GM19043 (cell line): ENCODE measurements at regions not wholly inside any gene's neighbourhood (a gene's known extent, or its start where the extent isn't known, plus 50 kb on each side); places are given as distances from the start of the nearest gene placed in this dataset.
"Not testable (repeated sequence)": the region's sequence is repeated elsewhere in the genome, so short reads cannot be mapped to it uniquely, and the experiment has no call there.

Experiments
- ATAC-seq: cut with Tn5 transposase; IDR thresholded peaks from one replicate; pipeline ENCODE4 v1.9.1; 2021; ENCODE audit warnings: low read depth; ENCODE audit not compliant: unreplicated experiment

GRCh38 chr7:113625494-113626102 lies 293.2 kb downstream of the PPP1R3A start:
- no peak for ATAC-seq

- ATAC-seq = no peak
Observed at GRCh38 chr7:113622796-113623195, 296.0 kb downstream of the PPP1R3A start.

GRCh38 chr7:113610572-113610971 lies 308.2 kb downstream of the PPP1R3A start:
- ATAC-seq = no peak

GRCh38 chr7:113608782-113609181 lies 310.0 kb downstream of the PPP1R3A start:
- no peak for ATAC-seq

- no peak for ATAC-seq
Observed at GRCh38 chr7:113606325-113606724, 312.5 kb downstream of the PPP1R3A start.

GRCh38 chr7:113600428-113600827 lies 318.4 kb downstream of the PPP1R3A start:
- ATAC-seq = not testable (repeated sequence)

GRCh38 chr7:113593455-113593854 lies 325.4 kb downstream of the PPP1R3A start:
- not testable (repeated sequence) for ATAC-seq

GRCh38 chr7:113592924-113593323 lies 325.9 kb downstream of the PPP1R3A start:
- ATAC-seq = not testable (repeated sequence)

GRCh38 chr7:113582471-113582870 lies 336.3 kb downstream of the PPP1R3A start:
- no peak for ATAC-seq

GRCh38 chr7:113563257-113563656 lies 355.6 kb downstream of the PPP1R3A start:
- not testable (repeated sequence) for ATAC-seq

GRCh38 chr7:113562801-113563200 lies 356.0 kb downstream of the PPP1R3A start:
- no peak for ATAC-seq

GRCh38 chr7:113562242-113562641 lies 356.6 kb downstream of the PPP1R3A start:
- ATAC-seq = no peak

- no peak for ATAC-seq
Observed at GRCh38 chr7:113561446-113561845, 357.4 kb downstream of the PPP1R3A start.

- ATAC-seq = no peak
Observed at GRCh38 chr7:113550966-113551365, 367.8 kb downstream of the PPP1R3A start.

GRCh38 chr7:113548561-113548960 lies 370.2 kb downstream of the PPP1R3A start:
- no peak for ATAC-seq

GRCh38 chr7:113548137-113548536 lies 370.7 kb downstream of the PPP1R3A start:
- ATAC-seq = no peak

GRCh38 chr7:113521468-113521867 lies 397.3 kb downstream of the PPP1R3A start:
- no peak for ATAC-seq

- no peak for ATAC-seq
Observed at GRCh38 chr7:113519472-113519871, 399.3 kb downstream of the PPP1R3A start.

- ATAC-seq = no peak
Observed at GRCh38 chr7:113504691-113505090, 386.3 kb upstream of the SMIM30 start.

- no peak for ATAC-seq
Observed at GRCh38 chr7:113504142-113504541, 385.8 kb upstream of the SMIM30 start.

- ATAC-seq = not testable (repeated sequence)
Observed at GRCh38 chr7:113496586-113496985, 378.2 kb upstream of the SMIM30 start.

- not testable (repeated sequence) for ATAC-seq
Observed at GRCh38 chr7:113494797-113495566, 376.6 kb upstream of the SMIM30 start.
